ENCODE measurements at regions not wholly inside any gene's neighbourhood (a gene's known extent, or its start where the extent isn't known, plus 50 kb on each side); places are given as distances from the start of the nearest gene placed in this dataset.

- TF ChIP-seq, protein P1, sequence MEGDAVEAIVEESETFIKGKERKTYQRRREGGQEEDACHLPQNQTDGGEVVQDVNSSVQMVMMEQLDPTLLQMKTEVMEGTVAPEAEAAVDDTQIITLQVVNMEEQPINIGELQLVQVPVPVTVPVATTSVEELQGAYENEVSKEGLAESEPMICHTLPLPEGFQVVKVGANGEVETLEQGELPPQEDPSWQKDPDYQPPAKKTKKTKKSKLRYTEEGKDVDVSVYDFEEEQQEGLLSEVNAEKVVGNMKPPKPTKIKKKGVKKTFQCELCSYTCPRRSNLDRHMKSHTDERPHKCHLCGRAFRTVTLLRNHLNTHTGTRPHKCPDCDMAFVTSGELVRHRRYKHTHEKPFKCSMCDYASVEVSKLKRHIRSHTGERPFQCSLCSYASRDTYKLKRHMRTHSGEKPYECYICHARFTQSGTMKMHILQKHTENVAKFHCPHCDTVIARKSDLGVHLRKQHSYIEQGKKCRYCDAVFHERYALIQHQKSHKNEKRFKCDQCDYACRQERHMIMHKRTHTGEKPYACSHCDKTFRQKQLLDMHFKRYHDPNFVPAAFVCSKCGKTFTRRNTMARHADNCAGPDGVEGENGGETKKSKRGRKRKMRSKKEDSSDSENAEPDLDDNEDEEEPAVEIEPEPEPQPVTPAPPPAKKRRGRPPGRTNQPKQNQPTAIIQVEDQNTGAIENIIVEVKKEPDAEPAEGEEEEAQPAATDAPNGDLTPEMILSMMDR (IDR thresholded peaks at IDR 0.05) = no peak
- no peak for TF ChIP-seq EZH2 (IDR thresholded peaks at IDR 0.05; ENCODE audit: borderline replicate concordance, insufficient read depth, low read depth, low read length, poor library complexity, severe bottlenecking)
These were observed 441.3 kb upstream of the CCNG1 start for GRCh38 chr5:162996053-162996452.

All from B cell (primary cell).